DMS 273 (cell line): ENCODE measurements at regions not wholly inside any gene's neighbourhood (a gene's known extent, or its start where the extent isn't known, plus 50 kb on each side); places are given as distances from the start of the nearest gene placed in this dataset.

Experiments
- DNase-seq: peaks from one replicate; lab custom pipeline; 2025; ENCODE audit not compliant: unreplicated experiment; lab: John Stamatoyannopoulos, UW

DNA sequence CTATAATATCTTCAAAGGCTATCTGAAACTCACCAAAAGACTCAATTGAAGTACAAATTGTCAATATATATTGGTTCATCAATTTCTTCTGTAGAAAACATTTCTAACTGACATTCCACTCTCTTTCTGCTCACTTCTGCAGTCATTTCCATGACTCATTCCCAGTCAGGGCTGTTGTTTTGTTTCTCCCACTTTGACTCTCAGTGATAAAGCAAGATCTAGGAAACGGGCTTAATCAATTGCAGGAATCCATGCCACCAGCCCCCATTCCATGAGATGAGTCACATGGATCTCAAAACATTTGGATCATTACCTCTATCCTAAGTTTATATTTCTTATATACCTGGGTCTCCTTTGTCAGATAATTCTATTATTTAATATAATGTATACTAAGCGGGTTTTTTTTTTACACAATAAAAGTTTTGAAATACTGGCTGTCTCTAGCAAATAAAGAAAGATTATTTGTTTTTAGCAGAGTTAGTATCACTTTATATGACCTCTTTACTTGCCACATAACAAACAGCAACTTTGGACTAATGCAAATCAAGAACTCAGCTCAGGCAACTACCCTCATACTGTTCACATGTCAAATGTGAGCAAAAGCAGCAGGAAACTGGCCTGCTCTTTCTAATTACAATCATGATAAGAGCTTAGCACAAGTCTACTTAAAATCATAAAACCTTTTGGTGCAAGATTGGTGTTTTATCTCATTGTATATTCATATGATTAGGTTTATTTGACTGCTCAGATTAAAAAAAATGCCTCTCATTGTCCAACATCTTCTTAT, 251.1 kb upstream of the PIK3C3 start:
- no peak for DNase-seq

DNA sequence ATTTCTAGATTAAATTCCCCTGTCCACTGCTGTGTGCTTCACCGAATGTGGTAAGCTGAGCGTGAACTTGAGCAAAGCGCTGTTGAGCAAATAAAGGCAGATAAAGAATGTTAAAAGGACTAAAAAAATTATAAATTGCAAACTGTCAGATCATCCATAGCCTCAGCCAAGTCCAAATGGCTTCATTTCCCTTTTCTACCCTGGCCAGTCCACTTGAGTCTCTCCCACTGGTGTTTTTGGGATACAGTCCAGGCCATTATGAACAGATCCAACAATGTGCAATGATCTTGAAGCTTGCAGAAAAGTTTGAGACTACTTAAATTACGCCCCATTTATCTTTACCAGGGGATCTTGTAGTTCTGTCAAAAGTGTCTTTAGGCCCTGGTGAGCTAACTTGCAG, 254.6 kb upstream of the PIK3C3 start:
- DNase-seq = no peak

DNA sequence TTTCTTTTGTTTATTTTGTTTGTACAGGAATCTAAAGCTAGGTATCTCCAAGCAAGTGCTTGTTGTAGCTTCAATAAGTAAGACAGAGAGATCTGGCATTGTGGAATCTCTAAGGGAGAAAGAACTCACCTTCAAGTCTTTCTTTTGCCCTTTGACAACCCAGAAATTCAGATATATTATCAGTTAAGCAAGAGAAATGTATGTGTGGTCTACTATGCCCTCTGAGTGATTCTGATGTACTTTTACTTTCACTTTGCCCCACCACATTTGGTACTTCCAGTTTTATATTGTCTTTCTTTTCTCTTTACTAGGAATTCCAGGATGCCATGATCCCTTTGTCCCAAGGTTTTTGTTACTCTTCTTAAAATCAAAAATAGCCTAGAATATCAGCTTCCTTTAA, 259.6 kb upstream of the PIK3C3 start:
- no peak for DNase-seq

DNA sequence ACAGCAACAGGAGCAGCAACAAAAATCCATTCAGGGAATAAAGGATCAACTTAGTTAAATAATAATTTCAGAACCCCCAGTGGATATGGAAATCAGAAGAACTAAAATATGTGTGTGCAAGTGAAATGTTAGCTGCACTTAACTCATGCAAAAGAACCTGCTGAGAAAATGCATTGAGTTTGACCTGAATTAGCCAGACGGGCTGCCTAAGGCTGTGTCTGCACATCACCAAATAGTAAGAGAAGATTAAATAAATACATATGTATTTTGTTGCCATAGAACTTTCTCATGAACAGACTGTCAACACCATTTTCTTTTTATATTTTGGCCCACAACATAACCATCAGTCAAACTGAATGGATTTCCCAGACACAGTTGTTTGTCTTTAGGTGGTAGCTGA, 262.0 kb upstream of the PIK3C3 start:
- DNase-seq = no peak

DNA sequence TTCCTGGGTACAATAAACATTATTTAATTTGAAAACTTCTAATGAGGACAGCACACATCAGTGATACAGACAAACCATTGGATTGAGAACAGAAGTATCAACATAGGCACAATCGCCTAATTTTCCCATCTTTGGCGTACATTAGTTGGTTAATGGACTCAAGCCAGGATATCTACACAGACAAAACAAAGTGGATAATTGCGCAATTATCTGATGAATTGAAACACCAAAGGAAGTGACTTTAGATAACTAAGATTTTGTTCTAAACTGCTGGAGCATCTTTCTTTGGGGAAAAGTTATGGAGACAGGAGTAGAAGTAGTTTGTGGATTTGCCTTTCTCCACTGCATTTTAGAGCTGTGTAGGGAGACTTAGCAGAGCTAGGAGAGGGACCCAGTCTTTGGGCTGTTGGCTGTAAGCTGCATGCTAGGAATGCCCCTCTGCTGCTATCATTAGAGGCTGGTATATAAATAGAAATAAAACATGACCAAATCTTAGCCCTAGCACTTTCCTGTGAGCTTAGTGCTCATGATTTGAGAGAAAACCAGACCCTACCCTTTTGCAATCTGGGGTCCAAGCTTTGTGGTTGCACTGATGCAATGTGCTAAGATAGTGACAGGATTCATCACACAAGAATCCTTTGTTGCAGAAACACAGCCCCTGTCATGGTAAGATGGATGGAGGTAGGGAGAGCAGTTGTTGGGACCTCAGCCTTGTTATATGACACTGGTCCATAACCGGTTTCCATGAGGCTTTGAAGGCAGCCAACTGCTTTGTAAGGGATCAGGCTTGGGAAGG, 264.5 kb upstream of the PIK3C3 start:
- DNase-seq = no peak

DNA sequence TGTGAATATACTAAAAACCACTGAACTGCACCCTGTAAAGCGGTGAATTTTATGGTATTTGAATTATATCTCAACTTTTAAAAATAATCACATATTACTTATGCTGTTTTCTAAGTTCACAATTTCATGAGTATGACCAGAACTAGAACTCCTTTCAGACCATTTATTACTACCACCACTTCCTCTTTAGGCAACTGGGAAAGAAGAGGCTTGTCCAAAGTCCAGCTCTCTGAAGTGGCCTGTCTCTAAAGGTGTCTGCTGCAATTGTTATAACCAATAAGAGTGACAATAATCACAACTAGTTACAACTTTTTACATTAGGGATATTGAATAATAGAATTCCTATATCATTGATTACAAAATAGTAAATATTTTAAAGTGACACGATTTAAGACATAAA, 267.9 kb upstream of the PIK3C3 start:
- no peak for DNase-seq

DNA sequence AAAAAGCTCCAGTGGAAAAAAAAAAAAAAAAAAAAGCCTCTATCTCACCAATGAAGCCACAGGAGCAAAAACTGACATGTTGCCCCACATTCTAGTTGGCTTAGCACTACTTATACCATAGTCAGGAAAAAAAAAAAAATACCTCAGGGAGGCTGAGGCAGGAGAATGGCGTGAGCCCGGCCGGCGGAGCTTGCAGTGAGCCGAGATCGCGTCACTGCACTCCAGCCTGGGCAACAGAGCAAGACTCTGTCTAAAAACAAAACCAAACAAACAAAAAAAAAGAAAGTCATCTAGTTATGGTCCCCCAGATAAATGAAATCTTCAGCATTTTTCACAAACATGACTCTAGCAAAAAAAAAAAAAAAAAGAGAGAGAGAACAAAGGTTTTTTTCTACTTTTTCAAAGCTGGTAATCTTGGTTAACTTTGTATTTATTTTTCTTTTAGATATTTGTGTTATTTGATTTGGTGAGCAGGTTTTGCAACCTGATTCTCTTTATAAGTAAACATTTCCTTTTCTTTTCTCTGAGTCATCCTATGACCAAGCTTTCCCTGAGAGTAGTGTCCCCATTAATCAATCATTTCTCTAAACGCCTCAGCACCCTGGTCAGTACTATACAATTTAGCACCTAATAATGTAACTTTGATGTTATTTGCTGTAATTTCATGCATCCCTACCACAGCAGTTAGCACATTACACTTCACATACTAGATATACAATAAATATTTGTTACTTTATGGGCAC, 273.7 kb upstream of the PIK3C3 start:
- no peak for DNase-seq

DNA sequence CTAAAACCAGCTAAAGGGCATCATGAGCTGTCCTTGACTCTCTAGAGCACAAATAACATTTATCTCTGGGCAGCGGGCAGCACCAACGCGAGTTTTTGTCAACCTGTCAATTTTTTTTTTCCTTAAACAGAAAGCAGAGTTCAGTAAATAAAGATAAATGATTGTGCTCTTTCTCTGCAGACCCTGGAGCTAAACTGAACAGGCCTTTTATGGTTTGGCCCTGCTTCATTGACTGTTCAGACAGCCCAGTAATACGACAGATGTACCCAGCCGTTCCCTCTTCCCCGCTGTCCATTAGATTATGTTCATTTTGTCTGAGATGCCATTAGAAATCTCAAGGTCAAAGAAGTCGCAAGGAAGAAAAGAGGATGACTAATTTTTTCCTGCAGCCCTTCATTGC, 280.5 kb upstream of the PIK3C3 start:
- no peak for DNase-seq

DNA sequence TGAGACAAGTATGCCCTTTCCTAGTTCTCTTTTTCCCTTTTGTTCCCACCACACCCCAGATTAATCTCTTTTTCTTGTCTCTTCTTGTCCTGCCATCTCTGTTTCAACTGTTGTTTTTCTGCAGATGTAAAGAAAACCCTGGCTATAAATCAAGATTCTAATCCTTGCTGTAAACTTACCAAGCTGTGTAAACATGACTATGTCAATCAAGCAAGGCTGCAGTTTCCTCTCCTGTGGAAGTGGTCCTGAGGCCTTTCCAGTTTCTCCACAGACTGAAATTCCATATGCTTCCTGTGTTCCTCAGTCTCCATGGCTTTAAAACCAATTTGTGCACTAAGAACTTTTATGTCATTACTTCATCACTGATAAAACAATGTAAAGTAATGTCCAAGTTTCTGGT, 288.8 kb upstream of the PIK3C3 start:
- no peak for DNase-seq

DNA sequence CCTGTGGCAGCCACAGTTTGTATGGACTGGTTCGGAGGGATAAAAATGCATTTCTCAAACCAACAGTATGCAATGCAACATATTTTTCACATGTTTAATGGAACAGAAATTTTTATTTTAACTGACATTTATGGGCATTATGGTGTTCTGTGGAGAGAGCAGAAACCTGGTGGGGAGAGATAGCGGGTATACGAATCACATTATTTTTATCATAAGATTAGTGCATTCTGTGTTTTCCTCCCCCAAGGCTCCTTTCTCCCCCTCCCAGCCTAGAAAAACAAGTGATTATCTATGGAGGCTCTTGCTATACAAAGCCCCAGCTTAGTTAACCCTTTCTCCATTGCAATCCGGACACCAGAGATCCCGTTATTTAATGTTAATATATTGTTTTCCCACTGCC, 289.8 kb upstream of the PIK3C3 start:
- DNase-seq = no peak

DNA sequence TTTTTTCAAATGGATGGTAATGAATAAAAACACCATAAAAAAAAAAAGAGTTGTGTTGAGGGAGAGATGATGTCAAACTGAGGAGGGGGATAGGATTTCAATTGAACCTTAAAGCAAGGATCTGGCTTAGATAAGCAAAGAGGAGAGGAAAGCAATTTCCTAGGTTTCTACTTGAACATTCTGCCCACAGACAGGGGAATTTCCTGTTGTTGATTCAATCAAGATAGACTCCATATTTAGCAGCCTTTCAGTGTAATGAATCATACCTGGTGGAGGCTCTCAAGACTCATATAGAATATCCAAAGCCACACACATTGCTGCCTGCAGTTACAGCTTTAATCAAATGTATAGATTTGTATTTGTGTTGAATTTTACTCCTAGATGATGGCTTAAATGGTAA, 294.4 kb upstream of the PIK3C3 start:
- no peak for DNase-seq

DNA sequence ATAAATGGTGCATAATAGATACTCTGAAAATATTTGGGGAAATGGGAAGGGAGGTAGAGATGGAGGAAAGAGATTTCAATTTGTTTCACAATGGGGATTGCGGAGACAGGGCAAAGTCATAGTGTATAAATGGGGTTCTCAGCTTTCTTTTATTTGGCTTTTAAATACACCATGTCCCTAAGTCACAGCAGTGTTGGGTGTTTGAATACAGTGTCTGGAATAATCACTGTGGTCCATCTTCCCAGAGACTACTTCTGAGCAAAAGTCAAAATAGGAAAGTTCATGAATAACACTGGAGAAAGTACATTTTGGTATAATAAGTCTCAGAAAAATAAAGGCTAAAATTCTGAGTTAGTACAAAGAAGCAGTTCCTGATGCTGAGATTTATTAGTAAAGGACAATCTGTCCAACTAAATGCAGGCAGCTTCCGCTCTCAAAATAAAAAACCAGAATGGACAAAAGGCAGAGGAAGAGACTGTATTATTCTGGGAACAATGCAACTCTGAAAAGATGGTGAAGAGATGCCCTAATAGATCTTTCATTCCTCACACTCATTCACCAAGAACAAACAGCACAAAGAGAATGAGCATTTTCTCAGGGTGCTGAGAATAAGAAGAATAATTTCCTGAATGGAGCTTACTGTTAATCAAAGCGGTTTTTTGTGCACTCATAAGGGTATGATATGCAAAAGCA, 295.4 kb upstream of the PIK3C3 start:
- no peak for DNase-seq

DNA sequence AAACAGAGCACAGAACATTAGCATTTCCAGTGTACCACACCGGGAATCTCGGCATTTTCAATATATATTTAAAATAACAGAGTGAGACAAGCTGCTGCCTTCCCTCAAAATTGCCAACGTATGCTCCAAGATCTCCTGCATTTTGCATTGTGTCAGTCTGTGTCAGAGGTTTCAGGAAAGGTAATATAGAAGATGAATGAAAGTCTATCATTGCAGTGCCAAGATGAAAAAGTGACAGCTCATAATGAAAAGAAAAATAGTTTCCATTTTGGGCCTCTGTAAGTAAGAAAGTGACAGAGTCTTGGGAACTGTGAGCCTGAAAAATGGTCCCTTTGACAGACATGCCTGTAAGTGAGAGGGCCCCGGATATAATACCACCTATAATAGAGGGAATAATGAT, 297.8 kb upstream of the PIK3C3 start:
- DNase-seq = no peak

DNA sequence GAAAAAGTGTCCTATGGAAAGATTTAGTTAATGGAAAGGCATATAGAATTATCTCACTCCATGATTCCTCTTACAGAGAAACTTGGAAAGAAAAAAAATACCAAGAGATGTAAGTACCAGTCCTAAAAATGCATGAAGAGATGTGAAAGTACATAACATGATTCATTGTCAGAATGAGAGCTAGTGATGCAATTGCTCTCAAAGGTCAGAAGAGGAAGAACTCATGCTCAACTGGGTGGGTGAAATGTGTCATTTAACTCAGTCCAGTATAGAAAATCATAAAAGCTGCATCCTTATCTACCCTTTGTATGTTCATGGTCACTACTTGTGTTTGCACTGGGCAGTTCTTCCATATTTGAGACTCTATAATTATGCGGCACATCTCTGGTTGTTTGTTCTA, 300.0 kb upstream of the PIK3C3 start:
- DNase-seq = no peak

DNA sequence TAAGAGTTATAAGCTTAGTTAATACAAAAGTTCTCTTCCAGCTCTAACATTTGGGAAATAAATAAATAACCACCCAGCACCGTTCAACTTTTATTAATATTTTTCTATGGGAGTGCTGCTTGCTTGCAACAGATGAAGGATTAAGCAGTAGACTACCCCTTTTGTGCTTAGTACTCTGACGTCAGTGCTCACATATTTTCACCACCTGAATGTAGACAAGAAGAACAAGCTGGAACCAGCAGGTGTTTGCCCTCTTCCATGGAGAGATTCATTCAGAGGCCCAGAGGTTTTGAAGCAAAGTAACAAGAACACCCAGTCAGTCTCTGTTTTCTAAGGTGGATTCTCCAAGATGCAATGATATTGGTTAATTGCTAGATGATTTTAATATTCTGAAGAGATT, 307.1 kb upstream of the PIK3C3 start:
- DNase-seq = no peak

DNA sequence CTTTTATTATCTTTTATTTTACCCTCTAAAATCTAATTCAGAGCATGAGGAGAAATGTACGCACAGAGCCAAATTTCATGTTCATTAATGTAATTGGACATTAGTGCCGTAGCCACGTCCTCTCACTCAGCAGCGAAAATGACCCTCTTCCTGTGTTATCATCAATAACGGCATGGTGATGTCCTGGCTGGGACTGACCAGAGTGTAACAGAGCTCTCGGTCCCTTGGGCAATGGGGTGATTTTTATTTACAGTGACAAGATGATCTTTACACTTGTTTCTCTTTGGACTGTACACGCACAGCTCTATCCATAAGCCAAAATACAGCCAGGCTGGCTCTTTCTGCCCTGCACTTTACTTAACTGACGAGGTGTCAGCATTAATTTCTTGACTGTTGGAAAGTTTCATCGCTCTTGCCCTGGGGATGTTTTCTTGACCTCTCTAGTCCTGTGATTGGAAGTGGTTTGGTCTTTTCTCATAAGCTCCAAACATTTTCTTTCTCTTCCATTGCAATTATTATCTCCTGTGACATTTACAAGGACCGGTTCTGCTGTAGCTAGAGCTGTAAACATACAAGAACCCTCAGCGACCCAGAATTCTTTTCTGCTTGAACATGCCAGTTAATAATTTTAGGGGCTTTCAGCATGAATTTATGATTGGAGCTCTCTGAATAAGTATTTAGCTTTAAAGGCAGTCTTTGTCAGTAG, 308.0 kb upstream of the PIK3C3 start:
- no peak for DNase-seq

DNA sequence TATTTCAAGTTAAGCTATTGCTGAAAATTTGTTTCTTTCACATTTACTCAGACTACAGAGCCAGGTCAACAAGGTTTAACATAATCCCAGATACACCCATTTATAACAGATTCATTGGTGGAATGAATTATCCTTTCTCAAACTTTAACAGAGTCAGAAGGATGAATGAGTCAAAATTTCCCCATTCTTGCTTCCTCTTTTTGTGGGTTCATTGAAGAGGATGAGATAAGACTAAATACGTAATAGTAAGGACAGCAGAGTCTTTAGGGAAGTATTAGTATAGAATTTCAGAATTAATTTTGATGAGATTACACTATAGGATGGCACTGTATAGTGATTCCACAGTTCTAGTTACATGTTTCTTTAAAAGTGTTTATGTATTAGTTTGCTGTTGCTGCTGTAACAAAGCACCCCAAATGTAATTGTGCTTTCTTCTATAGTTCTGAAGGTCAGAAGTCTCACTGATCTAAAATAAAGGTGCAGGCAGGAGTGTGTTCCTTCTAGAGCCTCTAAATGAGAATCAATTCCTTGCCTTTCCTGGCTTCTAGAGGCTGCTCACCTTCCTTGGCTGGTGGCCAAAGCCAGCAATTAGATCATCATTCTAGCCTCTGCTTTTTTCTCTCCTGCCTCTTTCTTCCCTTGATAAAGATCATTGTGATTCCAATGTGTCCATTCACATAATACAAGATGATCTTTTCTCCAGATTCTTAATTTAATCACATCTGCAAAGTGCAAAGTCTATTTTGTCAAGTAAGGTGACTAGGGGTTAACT, 309.3 kb upstream of the PIK3C3 start:
- peak; percentile 16 for DNase-seq

DNA sequence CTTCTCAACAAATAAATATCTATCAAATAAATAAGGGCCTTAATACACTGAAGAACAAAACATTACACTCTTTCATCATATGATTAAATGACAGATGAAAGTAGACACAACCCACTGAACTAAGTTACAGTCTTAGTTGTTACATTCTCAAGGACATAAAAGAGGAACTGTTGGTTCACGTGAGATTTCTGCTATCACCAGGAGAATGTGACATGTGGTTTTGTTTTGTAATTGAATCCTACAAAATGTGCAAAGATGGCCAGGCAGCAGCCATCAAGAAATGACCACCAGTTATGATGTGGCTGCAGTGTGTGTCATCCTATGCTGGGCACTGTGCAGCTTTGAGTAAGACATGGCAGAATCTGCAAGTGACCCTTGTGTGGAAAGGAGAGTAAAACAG, 310.6 kb upstream of the PIK3C3 start:
- no peak for DNase-seq

DNA sequence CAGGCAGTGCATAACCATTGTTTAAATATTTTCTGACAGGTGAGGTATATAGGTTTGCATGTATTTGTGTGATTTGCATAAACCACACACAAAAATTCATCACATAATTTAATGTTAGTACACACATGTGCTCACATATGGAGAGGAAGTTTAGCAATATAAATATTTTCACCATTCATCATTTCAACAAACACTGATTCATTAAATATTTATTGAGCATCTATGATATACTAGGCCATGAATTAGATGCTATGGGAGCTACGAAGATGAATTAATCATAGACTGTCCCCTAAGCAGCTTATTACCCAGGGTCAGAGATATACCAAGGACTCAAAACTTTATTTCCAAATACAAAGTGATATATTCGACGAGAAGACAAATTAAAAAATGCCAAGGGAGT, 311.6 kb upstream of the PIK3C3 start:
- no peak for DNase-seq

DNA sequence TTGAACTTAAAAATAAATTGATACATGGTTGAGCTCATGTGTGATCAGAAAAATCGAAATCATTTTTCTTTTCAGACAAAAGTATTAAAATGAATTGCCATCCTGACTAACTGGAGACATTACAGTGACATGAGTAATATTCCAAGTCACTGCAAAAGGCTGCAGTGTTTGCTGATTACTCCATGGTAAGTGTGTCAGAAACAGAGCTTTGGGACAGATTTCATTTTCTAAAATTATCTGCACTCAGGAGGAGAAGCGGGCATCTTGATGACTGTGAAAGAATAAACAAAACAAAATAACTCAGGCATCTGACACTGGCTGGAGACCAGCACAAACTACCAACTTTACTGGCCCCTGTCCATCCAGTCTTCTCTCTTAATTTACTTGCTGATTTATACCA, 312.3 kb upstream of the PIK3C3 start:
- no peak for DNase-seq
